ENCODE measurements at regions not wholly inside any gene's neighbourhood (a gene's known extent, or its start where the extent isn't known, plus 50 kb on each side); places are given as distances from the start of the nearest gene placed in this dataset.

DNA sequence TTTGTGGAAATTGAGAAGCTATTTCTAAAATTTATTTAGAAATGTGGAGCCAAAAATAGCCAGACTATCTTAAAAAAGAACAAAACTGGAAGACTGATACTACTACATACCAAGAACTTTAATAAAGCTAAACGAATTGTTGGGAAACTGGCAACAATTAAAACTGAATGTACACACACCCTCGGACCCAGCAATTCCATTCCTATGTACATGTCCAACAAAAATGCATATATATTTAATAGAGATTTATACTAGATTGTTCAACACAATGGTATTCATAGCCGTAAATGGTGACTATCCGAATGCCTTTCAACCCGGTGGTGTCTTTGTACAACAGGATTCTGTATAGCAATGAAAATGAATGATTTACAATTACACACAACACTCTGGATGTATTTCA lies 136.5 kb upstream of the RASGRP1 start:
- TF ChIP-seq, protein P1, sequence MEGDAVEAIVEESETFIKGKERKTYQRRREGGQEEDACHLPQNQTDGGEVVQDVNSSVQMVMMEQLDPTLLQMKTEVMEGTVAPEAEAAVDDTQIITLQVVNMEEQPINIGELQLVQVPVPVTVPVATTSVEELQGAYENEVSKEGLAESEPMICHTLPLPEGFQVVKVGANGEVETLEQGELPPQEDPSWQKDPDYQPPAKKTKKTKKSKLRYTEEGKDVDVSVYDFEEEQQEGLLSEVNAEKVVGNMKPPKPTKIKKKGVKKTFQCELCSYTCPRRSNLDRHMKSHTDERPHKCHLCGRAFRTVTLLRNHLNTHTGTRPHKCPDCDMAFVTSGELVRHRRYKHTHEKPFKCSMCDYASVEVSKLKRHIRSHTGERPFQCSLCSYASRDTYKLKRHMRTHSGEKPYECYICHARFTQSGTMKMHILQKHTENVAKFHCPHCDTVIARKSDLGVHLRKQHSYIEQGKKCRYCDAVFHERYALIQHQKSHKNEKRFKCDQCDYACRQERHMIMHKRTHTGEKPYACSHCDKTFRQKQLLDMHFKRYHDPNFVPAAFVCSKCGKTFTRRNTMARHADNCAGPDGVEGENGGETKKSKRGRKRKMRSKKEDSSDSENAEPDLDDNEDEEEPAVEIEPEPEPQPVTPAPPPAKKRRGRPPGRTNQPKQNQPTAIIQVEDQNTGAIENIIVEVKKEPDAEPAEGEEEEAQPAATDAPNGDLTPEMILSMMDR (conservative IDR thresholded peaks at IDR 0.05; ENCODE audit: low read length) = no peak
- no peak for TF ChIP-seq EZH2phosphoT487 (IDR thresholded peaks at IDR 0.05; ENCODE audit: borderline replicate concordance, low read depth, low read length)

All from OCI-LY7 (cell line).